SU-DHL-6 (cell line): ENCODE measurements at regions not wholly inside any gene's neighbourhood (a gene's known extent, or its start where the extent isn't known, plus 50 kb on each side); places are given as distances from the start of the nearest gene placed in this dataset.
"Not testable (repeated sequence)": the region's sequence is repeated elsewhere in the genome, so short reads cannot be mapped to it uniquely, and the experiment has no call there.

Experiments used
- H2AFZ ChIP-seq: fragments of 200-600 bp; sonication (generic); 2 replicates; pipeline ENCODE4 v1.6.1; 2014; ENCODE audit warnings: low read depth, mild to moderate bottlenecking, moderate library complexity, mixed read lengths, antibody characterized with exemption, low read length; ENCODE audit not compliant: severe bottlenecking
- H3F3A ChIP-seq: fragments of 200-600 bp; shearing (Covaris generic); 2 replicates; pipeline ENCODE4 v1.6.0; 2016; ENCODE audit warnings: antibody characterized with exemption, mild to moderate bottlenecking; ENCODE audit not compliant: insufficient read depth
- H3K27ac ChIP-seq: fragments of 200-600 bp; sonication (generic); 2 replicates; pipeline ENCODE4 v1.5.1; 2016; ENCODE audit warnings: low read depth, mild to moderate bottlenecking, low read length, moderate library complexity, mixed read lengths
- H3K27me3 ChIP-seq: fragments of 200-600 bp; sonication (generic), shearing (Covaris generic); 2 replicates; pipeline ENCODE4 v1.6.0; 2014; ENCODE audit warnings: mild to moderate bottlenecking, low read length
- H3K36me3 ChIP-seq: fragments of 200-600 bp; sonication (generic); 2 replicates; pipeline ENCODE4 v1.6.1; 2014; ENCODE audit warnings: mild to moderate bottlenecking, low read length, mixed read lengths
- H3K4me2 ChIP-seq: fragments of 300-600, 200-600 bp; shearing (Covaris generic), sonication (generic); 2 replicates; pipeline ENCODE4 v1.6.0; 2014; ENCODE audit warnings: low read length, low read depth, mild to moderate bottlenecking; ENCODE audit not compliant: poor library complexity, severe bottlenecking
- H3K4me3 ChIP-seq: fragments of 200-600 bp; sonication (generic); 2 replicates; pipeline ENCODE4 v1.5.1; 2014; ENCODE audit warnings: antibody characterized with exemption, low read length, mild to moderate bottlenecking, mixed read lengths; ENCODE audit not compliant: insufficient read depth, poor library complexity, severe bottlenecking
- H3K79me2 ChIP-seq: fragments of 200-600 bp; sonication (generic); 2 replicates; pipeline ENCODE4 v1.6.1; 2014; ENCODE audit warnings: mild to moderate bottlenecking, low read length, moderate library complexity; ENCODE audit not compliant: insufficient read depth
- H3K9ac ChIP-seq: fragments of 200-600 bp; sonication (generic); 2 replicates; pipeline ENCODE4 v1.7.0; 2014; ENCODE audit warnings: mild to moderate bottlenecking, low read length
- H3K9me2 ChIP-seq: fragments of 200-600 bp; sonication (generic); replicated peaks from 2 replicates; pipeline ENCODE4 v1.6.1; 2014; ENCODE audit warnings: low read length; ENCODE audit not compliant: insufficient read depth
- H3K9me3 ChIP-seq: fragments of 200-600 bp; sonication (generic); 2 replicates; pipeline ENCODE4 v1.6.1; 2014; ENCODE audit warnings: low read length, mixed read lengths; ENCODE audit not compliant: insufficient read depth
- H4K20me1 ChIP-seq: fragments of 200-600 bp; sonication (generic); 2 replicates; pipeline ENCODE4 v1.6.1; 2014; ENCODE audit warnings: low read depth, mild to moderate bottlenecking, antibody characterized with exemption, low read length, moderate library complexity, mixed read lengths
- CTCF ChIP-seq: fragments of 200-600 bp; sonication (generic); IDR thresholded peaks from one replicate; pipeline ENCODE4 v1.5.1; 2017; ENCODE audit warnings: antibody characterized with exemption, mild to moderate bottlenecking, low read length, moderate library complexity; ENCODE audit not compliant: insufficient read depth, poor library complexity, severe bottlenecking
- EZH2phosphoT487 ChIP-seq: fragments of 200-600 bp; sonication (generic), shearing (Covaris generic); conservative IDR thresholded peaks from 2 replicates; pipeline ENCODE4 v1.6.1; 2018; ENCODE audit warnings: mild to moderate bottlenecking, antibody characterized with exemption, low read length, moderate library complexity, mixed read lengths

GRCh38 chr6:86707545-86708120, 229.7 kb upstream of the HTR1E start:
- no peaks in the 10 kb centered on the region for H3K36me3 ChIP-seq
- no peak overlapping the region for H2AFZ ChIP-seq
- H3K9me2 ChIP-seq, result no peaks in the 10 kb centered on the region
- no peaks in the 10 kb centered on the region for H3K9me3 ChIP-seq
- H4K20me1 ChIP-seq, result no peaks in the 10 kb centered on the region
- no peak overlapping the region for H3K9ac ChIP-seq
- no peaks in the 10 kb centered on the region for H3K27me3 ChIP-seq
- no peak overlapping the region for H3K27ac ChIP-seq
- no peak overlapping the region for H3K4me3 ChIP-seq
- no peak overlapping the region for H3K4me2 ChIP-seq
- TF ChIP-seq EZH2phosphoT487 (no peak), CTCF (no peak)
- no peaks in the 10 kb centered on the region for H3F3A ChIP-seq
- no peaks in the 10 kb centered on the region for H3K79me2 ChIP-seq

GRCh38 chr6:86706449-86706848, 230.9 kb upstream of the HTR1E start:
- no peaks in the 10 kb centered on the region for H3K9me2 ChIP-seq
- H3F3A ChIP-seq, result no peaks in the 10 kb centered on the region
- H4K20me1 ChIP-seq, result no peaks in the 10 kb centered on the region
- H3K4me3 ChIP-seq, result no peak overlapping the region
- H3K79me2 ChIP-seq, result no peaks in the 10 kb centered on the region
- H3K36me3 ChIP-seq, result no peaks in the 10 kb centered on the region
- H3K27me3 ChIP-seq, result no peaks in the 10 kb centered on the region
- TF ChIP-seq CTCF, result no peak
- no peak for TF ChIP-seq EZH2phosphoT487
- H3K9me3 ChIP-seq, result no peaks in the 10 kb centered on the region
- no peak overlapping the region for H3K9ac ChIP-seq
- no peak overlapping the region for H3K4me2 ChIP-seq
- no peak overlapping the region for H2AFZ ChIP-seq
- no peak overlapping the region for H3K27ac ChIP-seq

GRCh38 chr6:86701228-86701627, 236.1 kb upstream of the HTR1E start:
- H3K9me3 ChIP-seq, H3K36me3 ChIP-seq, H3K79me2 ChIP-seq, H3K9ac ChIP-seq, H4K20me1 ChIP-seq, H3K4me3 ChIP-seq, H3K27ac ChIP-seq, H2AFZ ChIP-seq, H3K27me3 ChIP-seq, H3K9me2 ChIP-seq, H3K4me2 ChIP-seq, H3F3A ChIP-seq: not testable (repeated sequence)

- H3K36me3 ChIP-seq, result no peaks in the 10 kb centered on the region
- TF ChIP-seq EZH2phosphoT487, result no peak
- no peak for TF ChIP-seq CTCF
- H3F3A ChIP-seq, result no peaks in the 10 kb centered on the region
- no peak overlapping the region for H3K27ac ChIP-seq
- H3K27me3 ChIP-seq, result no peaks in the 10 kb centered on the region
- no peaks in the 10 kb centered on the region for H4K20me1 ChIP-seq
- H3K9me3 ChIP-seq, result no peaks in the 10 kb centered on the region
- no peak overlapping the region for H3K4me2 ChIP-seq
- no peak overlapping the region for H2AFZ ChIP-seq
- no peaks in the 10 kb centered on the region; the same call in 1 of the 2 replicates for H3K9me2 ChIP-seq
- H3K9ac ChIP-seq, result no peak overlapping the region
- no peaks in the 10 kb centered on the region for H3K79me2 ChIP-seq
- no peak overlapping the region for H3K4me3 ChIP-seq
Observed at GRCh38 chr6:86686496-86686895, 250.8 kb upstream of the HTR1E start.
